ENCODE measurements at regions not wholly inside any gene's neighbourhood (a gene's known extent, or its start where the extent isn't known, plus 50 kb on each side); places are given as distances from the start of the nearest gene placed in this dataset.

GRCh38 chr16:51898872-51899271 is 648.1 kb downstream of the TOX3 start:
- ATAC-seq: no peak
- Mint-ChIP-seq H3K27me3 (ENCODE audit: insufficient read depth, low read depth, poor library complexity) (no peaks in the 10 kb centered on the region), H3K4me3 (no peak overlapping the region), H3K27ac (no peak overlapping the region), H3K9me3 (peaks cover 3% of the 10 kb centered on the region; the same call in 1 of the 3 replicates), H3K4me1 (peaks cover 29% of the 10 kb centered on the region), H3K36me3 (ENCODE audit: low read depth) (peaks cover 5% of the 10 kb centered on the region; the same call in 2 of the 3 replicates)
- Histone ChIP-seq H3K27ac (ENCODE audit: low read depth) (no peak overlapping the region), H3K4me3 (no peak overlapping the region), H3K9me2 (ENCODE audit: insufficient read depth) (peaks cover 10% of the 10 kb centered on the region; the same call in 1 of the 2 replicates), H2AFZ (no peak overlapping the region), H3K79me2 (replicated peaks; ENCODE audit: insufficient read depth) (no peaks in the 10 kb centered on the region), H3K27me3 (ENCODE audit: insufficient read depth) (no peaks in the 10 kb centered on the region), H4K20me1 (replicated peaks; ENCODE audit: insufficient read depth) (no peaks in the 10 kb centered on the region), H3K36me3 (ENCODE audit: insufficient read depth) (no peaks in the 10 kb centered on the region), H3K4me2 (no peak overlapping the region), H3K4me1 (ENCODE audit: insufficient read depth) (peaks cover 6% of the 10 kb centered on the region), H3F3A (replicated peaks; ENCODE audit: low read depth) (no peaks in the 10 kb centered on the region)
- TF ChIP-seq CREB1 (CRISPR knock-in tag; IDR thresholded peaks at IDR 0.05; ENCODE audit: low read depth) (no peak), POLR2AphosphoS5 (IDR thresholded peaks at IDR 0.05; ENCODE audit: low read depth) (no peak), ZNF331 (CRISPR knock-in tag; IDR thresholded peaks at IDR 0.05; ENCODE audit: low read depth) (no peak), NANOG (IDR thresholded peaks at IDR 0.05; ENCODE audit: borderline replicate concordance) (no peak), JUNB (IDR thresholded peaks at IDR 0.05; ENCODE audit: unreplicated experiment) (no peak), ZNF114 (CRISPR knock-in tag; IDR thresholded peaks at IDR 0.05) (no peak), EZH2phosphoT487 (IDR thresholded peaks at IDR 0.05; ENCODE audit: unreplicated experiment) (no peak), ETS1 (IDR thresholded peaks at IDR 0.05) (no peak), STAT1 (IDR thresholded peaks at IDR 0.05; ENCODE audit: unreplicated experiment) (no peak), CTCF (conservative IDR thresholded peaks at IDR 0.05; ENCODE audit: low read depth in 2 of 2) (no peak), EZH2 (IDR thresholded peaks at IDR 0.05; ENCODE audit: low read depth, unreplicated experiment) (no peak)
- TF ChIP-seq, protein P1, sequence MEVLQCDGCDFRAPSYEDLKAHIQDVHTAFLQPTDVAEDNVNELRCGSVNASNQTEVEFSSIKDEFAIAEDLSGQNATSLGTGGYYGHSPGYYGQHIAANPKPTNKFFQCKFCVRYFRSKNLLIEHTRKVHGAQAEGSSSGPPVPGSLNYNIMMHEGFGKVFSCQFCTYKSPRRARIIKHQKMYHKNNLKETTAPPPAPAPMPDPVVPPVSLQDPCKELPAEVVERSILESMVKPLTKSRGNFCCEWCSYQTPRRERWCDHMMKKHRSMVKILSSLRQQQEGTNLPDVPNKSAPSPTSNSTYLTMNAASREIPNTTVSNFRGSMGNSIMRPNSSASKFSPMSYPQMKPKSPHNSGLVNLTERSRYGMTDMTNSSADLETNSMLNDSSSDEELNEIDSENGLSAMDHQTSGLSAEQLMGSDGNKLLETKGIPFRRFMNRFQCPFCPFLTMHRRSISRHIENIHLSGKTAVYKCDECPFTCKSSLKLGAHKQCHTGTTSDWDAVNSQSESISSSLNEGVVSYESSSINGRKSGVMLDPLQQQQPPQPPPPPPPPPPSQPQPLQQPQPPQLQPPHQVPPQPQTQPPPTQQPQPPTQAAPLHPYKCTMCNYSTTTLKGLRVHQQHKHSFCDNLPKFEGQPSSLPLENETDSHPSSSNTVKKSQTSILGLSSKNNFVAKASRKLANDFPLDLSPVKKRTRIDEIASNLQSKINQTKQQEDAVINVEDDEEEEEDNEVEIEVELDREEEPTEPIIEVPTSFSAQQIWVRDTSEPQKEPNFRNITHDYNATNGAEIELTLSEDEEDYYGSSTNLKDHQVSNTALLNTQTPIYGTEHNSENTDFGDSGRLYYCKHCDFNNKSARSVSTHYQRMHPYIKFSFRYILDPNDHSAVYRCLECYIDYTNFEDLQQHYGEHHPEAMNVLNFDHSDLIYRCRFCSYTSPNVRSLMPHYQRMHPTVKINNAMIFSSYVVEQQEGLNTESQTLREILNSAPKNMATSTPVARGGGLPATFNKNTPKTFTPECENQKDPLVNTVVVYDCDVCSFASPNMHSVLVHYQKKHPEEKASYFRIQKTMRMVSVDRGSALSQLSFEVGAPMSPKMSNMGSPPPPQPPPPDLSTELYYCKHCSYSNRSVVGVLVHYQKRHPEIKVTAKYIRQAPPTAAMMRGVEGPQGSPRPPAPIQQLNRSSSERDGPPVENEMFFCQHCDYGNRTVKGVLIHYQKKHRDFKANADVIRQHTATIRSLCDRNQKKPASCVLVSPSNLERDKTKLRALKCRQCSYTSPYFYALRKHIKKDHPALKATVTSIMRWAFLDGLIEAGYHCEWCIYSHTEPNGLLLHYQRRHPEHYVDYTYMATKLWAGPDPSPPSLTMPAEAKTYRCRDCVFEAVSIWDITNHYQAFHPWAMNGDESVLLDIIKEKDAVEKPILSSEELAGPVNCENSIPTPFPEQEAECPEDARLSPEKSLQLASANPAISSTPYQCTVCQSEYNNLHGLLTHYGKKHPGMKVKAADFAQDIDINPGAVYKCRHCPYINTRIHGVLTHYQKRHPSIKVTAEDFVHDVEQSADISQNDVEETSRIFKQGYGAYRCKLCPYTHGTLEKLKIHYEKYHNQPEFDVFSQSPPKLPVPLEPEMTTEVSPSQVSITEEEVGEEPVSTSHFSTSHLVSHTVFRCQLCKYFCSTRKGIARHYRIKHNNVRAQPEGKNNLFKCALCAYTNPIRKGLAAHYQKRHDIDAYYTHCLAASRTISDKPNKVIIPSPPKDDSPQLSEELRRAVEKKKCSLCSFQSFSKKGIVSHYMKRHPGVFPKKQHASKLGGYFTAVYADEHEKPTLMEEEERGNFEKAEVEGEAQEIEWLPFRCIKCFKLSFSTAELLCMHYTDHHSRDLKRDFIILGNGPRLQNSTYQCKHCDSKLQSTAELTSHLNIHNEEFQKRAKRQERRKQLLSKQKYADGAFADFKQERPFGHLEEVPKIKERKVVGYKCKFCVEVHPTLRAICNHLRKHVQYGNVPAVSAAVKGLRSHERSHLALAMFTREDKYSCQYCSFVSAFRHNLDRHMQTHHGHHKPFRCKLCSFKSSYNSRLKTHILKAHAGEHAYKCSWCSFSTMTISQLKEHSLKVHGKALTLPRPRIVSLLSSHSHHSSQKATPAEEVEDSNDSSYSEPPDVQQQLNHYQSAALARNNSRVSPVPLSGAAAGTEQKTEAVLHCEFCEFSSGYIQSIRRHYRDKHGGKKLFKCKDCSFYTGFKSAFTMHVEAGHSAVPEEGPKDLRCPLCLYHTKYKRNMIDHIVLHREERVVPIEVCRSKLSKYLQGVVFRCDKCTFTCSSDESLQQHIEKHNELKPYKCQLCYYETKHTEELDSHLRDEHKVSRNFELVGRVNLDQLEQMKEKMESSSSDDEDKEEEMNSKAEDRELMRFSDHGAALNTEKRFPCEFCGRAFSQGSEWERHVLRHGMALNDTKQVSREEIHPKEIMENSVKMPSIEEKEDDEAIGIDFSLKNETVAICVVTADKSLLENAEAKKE (CRISPR knock-in tag; IDR thresholded peaks at IDR 0.05): no peak
- TF ChIP-seq, protein P2, sequence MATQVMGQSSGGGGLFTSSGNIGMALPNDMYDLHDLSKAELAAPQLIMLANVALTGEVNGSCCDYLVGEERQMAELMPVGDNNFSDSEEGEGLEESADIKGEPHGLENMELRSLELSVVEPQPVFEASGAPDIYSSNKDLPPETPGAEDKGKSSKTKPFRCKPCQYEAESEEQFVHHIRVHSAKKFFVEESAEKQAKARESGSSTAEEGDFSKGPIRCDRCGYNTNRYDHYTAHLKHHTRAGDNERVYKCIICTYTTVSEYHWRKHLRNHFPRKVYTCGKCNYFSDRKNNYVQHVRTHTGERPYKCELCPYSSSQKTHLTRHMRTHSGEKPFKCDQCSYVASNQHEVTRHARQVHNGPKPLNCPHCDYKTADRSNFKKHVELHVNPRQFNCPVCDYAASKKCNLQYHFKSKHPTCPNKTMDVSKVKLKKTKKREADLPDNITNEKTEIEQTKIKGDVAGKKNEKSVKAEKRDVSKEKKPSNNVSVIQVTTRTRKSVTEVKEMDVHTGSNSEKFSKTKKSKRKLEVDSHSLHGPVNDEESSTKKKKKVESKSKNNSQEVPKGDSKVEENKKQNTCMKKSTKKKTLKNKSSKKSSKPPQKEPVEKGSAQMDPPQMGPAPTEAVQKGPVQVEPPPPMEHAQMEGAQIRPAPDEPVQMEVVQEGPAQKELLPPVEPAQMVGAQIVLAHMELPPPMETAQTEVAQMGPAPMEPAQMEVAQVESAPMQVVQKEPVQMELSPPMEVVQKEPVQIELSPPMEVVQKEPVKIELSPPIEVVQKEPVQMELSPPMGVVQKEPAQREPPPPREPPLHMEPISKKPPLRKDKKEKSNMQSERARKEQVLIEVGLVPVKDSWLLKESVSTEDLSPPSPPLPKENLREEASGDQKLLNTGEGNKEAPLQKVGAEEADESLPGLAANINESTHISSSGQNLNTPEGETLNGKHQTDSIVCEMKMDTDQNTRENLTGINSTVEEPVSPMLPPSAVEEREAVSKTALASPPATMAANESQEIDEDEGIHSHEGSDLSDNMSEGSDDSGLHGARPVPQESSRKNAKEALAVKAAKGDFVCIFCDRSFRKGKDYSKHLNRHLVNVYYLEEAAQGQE (IDR thresholded peaks at IDR 0.05; ENCODE audit: unreplicated experiment): no peak
- DNase-seq (ENCODE audit: low spot score): no peak
